NT2/D1 (cell line): ENCODE measurements at regions not wholly inside any gene's neighbourhood (a gene's known extent, or its start where the extent isn't known, plus 50 kb on each side); places are given as distances from the start of the nearest gene placed in this dataset.

Experiments used
- SUZ12 ChIP-seq: IDR thresholded peaks from 2 replicates; pipeline ENCODE4 v1.6.1; 2011; ENCODE audit not compliant: insufficient read length, insufficient read depth; ENCODE audit errors: extremely low read depth
- YY1 ChIP-seq: IDR thresholded peaks from 2 replicates; pipeline ENCODE4 v1.6.1; 2011; ENCODE audit not compliant: insufficient read length, insufficient read depth
- ZNF274 ChIP-seq: IDR thresholded peaks from 2 replicates; pipeline ENCODE4 v1.6.1; 2011; ENCODE audit warnings: mild to moderate bottlenecking, low read depth, low read length

DNA sequence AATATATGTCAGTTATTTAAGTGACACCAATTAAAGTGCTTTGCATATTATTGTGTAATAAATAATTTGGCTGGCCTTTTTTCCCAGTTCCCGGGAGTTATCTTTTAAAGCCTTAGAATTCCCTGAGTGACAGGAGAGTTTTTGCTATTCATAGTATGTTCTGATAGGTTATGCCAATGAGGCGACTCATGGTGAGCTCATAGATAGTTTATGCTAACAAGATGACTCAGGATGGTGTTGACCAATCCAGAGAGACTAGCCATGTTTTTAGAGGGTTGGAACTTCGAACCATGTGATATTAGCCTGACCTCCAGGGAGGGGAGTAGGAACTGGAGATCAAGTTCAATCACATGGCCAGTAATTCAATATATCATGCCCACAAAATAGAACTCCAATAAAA lies 310.8 kb downstream of the USP25 start:
- TF ChIP-seq ZNF274 (no peak), YY1 (no peak), SUZ12 (no peak)
